GM19328 (cell line): ENCODE measurements at regions not wholly inside any gene's neighbourhood (a gene's known extent, or its start where the extent isn't known, plus 50 kb on each side); places are given as distances from the start of the nearest gene placed in this dataset.

Experiments
- ATAC-seq: cut with Tn5 transposase; IDR thresholded peaks from one replicate; pipeline ENCODE4 v1.9.1; 2021; ENCODE audit warnings: mild to moderate bottlenecking, moderate library complexity; ENCODE audit not compliant: unreplicated experiment

DNA sequence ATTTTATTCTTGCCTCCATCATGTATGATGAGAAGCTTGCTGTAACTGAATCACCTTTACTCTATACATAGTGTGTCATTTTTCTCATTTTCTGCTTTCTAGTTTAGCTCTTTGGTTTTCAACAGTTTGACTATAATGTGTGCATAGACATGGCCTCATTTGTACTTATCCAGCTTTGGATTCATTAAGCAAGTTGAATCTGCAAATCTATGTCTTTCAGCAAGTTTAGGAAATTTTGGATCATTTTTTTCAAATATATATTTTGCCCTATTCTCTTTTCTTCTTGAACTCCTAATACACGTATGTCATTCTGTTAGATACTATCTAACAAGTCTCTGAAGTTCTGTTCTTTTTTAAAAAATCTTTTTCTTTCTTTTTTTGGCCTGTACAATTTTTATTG, 57.8 kb downstream of the PRLHR start:
- no peak for ATAC-seq

DNA sequence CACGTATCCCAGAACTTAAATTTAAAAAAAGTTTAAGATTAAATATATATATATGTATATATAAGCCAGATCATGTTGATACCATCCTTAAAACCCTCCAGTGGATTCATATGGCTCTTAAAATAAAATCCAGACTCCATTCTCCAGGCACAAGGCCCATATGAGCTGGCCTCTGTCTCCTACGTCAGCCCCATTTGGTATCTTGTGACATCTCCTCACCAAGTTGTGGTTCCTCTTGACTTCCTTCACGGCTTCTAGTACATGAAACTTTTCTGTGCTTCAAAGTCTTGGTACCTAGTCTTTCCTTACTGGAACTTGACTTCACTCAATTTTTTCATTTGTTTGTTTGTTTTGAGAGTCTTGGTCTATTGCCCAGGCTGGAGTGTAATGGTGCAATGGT, 61.3 kb downstream of the PRLHR start:
- ATAC-seq: no peak

DNA sequence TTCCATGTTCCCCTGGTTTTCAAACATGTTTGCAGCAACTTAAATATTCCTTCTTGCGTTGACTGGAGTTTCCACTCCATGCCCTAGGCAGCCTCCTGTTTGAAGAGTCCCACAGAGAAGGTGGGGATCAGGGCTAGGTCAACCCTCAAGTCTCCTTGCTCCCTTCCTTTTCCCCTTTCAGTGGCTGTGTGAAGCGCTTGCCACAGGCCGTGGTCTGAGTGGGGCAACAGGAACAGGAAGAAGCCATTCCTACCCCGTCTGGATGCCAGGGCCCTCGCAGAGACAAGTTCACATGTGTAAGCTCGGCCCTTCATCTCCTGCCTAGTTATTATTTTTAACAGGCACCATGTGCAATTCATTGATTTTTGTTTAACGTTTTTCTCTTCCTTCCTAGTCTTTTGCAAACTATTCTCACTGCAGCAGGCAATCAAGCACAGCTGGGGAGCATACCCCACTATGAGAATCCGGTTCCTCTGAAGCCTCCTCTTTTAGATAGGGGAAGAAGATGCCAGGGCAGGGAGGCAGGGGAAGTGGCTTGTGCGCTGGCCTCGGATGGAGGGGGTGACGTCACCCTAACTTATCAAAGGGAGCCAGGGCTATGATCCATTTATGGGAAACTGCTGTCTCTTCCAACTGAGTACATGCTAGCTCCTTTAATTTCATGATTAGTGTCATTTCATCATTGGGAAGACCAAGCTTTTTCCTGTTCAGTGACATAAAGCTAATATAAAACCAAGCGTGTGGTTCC, 64.2 kb downstream of the PRLHR start:
- ATAC-seq: no peak

DNA sequence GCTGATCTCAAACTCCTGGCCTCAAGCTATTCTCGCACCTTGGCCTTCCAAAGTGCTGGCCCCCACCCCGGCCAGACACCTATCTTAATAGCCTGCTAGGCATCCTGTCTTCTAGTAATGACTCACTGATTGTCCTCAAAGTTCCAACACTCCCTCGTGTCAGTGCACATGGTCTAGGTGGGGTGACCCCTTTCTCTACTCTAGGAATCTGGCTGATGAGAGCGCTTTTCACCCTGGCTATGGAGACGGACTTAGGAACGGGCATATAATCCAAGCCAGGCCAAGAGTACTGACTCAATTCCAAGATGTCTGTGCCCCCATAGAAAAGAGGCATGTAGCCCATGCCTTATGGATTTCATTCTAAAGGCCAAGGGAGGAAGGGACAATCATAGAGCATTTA, 67.0 kb downstream of the PRLHR start:
- ATAC-seq: no peak

DNA sequence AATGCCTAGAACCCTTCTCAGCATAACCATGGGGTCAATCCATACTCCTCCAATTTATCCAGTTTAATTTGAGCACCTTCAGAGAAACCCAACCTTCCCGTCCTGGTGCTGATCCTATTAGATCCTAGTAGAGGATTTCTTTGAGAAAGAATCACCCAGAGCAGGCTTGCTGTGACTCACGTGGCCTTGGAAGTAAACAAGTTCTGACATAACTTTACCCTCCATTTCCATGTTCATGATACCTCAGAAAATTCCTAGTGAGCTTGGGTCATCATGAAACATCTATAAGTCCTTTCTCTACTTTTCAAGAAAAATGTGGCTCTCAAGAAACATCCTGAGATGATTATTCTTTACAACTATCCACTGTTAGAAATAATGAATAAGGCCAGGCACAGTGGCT, 71.7 kb downstream of the PRLHR start:
- no peak for ATAC-seq

DNA sequence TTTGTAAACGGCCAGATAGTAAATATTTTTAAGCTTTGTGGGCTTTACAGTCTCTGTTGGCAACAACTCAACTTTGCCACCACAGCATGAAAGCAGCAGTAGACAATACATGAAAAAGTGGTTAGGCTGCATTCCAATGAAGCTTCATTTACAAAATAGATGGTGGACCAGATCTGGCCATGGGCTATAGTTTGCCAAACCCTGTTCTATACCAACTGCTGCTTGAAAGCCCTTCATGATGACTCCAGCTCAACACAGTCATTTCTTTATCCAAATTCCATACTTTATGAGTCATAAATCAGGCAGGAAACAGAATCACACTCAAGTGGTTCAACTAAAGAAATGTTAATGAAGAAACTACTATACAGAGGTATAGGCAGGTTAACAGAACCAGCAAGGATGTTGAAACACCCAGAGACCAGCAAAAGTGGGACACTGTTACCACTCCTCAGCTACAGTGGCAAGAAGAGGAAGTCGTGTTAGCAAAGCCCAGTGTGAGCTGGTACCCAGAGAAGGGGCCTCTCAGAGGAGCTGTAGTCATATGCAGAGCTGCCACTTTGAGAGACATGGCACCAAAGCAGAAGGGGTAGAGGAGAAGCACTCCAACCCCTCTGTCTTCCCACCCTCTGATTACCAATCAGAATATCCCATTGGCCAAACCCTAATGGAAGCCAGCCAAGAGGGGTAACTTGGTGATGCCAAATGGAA, 72.5 kb downstream of the PRLHR start:
- ATAC-seq: no peak

DNA sequence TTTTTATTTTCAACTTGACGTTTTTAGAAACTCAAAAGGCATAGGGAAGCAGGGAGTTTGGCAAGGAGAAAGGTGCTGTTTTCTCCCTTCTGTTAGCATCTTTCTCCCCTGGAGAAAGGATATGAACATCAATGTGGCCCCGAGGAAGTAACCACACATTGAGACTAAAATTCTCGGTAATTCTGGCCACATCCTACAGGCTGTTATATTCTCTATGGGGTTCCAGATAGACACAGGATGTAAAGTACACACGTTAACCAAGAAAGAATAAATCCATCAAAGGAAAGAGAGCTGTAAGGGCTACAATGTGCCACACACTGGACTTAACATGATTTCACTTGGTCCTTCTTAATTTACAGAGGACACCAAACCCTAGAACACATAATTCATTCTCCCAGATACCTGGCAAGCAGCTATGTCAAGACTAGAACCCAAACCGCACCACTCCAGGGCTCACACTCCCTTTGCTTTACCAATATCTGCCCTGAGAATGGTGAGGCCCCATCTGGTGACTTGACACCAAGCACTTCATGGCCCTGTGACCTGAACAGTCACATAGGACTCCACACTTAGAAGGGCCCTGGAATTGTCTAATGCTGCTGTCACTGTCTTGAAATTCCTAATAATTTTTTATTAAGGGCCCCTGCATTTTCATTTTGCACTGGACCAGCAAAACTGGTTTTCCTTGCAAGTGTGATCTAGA, 73.9 kb downstream of the PRLHR start:
- ATAC-seq: no peak

DNA sequence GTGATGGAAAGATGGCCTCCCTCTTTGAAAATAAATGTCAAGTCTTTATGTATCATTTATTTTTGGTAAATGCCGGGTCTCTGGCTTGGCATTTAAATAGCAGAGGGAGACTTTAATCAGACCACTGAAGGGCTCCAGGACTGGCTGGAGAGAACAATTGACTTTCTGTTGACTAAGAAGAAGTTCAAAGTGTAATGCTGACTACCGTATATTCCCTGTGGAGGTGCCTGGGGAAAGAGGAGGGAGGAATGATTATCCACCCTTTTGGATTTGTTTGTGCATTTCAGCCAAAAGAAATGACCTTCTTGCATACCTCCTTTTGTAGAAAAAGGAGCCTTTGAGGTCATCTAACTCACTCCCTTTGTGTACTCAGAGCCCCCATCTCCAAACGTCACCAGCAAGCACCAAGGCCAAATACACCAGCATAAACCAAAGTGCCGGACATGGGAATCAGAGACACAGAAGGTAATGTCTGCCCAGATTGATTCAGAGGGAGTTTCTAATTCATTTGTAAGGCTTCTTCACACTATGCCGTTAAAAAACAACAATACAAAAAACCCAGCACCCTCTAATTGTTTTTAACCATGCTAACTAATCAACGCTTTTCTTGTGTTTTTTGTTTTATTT, 75.2 kb downstream of the PRLHR start:
- ATAC-seq: no peak

DNA sequence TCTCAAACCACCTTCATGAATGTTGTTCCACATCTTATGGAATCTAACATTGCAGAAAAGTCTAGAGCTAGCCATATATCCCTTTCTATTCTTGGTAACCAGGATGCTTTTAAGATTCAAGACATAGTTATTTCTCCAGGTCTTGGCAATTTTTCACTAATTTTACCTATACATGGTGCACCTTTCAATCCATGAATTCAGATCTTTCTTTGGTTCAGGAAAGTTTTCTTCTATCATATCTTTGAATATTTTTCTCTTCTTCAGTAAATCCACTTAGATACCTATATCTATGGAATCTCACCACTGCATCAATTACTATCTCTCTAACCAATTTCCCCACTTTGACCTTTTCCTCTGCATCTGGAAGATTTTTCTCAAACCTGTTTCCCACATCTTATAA, 77.4 kb downstream of the PRLHR start:
- ATAC-seq: no peak

DNA sequence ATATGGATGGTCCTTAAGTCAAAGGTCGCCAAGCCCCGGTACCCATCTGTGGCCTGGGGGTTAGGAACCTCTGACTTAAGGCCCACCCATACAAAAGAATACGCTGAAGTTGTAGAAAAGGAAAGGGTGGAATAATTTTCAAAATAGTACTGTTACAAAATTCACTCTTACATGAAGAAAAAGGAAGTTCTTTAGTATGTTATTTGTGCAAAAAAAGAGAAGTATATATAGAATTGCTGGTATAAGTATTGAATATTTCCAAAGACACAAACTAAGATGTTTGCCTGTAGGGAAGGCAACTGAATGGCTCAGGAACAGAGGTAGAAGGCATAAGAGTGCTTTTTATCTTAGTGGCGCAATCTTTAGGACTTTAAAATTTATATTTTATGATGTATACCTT, 78.7 kb downstream of the PRLHR start:
- ATAC-seq: no peak

DNA sequence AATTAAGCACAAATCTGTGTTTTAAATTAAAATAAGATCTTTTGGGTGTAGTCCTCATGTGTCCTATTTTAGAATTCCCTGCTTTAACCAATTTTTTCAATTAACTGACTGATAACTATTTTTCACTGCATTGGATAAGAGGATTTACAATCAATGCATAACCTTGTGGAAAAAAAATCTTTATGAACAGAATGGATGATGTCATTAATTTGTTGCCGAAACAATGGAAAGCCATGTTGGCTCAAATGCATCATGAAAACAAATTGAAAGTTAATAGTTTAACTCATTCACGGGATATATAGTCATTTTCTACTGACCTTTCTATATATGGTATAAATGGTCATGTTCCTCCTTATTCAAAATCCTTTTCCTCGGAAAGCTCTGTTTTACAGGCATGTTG, 82.3 kb downstream of the PRLHR start:
- ATAC-seq: no peak

DNA sequence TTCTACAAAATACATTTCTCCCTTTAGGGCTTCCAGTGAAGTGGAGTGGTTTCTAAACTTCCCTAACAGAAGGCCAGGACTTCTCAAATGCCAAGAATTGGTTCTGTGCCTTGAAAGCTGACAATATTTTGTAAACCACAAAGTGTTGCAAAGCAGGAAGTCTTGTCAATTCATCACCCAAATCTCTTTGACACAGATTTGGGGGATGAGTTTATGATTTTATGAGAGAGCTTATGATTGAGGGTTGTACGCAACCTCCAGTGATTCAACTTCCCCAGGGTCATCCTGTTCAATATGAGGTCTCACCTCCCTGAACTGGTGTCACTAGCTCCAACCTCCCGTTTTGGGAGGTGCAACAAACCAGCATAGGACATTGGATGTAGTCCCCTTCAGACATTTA, 83.7 kb downstream of the PRLHR start:
- ATAC-seq: no peak

DNA sequence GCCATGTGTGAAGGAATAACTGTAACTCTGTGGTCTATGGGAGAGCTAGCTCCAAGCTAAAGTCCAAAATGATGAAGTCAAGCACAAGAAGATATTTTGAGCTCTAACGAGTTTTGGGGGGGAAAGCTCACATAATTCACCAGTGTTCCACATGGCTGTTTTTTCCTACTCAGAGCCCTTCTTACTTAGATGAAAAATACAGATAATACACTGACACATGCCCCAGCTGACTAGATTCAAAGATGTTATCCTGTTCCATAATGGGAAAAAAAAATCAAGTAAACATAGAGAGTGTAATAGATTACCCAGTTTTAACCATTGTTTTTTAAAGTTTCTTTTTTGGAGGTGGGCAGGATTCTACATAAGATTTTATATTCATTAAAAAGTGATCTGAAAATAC, 86.6 kb downstream of the PRLHR start:
- no peak for ATAC-seq

DNA sequence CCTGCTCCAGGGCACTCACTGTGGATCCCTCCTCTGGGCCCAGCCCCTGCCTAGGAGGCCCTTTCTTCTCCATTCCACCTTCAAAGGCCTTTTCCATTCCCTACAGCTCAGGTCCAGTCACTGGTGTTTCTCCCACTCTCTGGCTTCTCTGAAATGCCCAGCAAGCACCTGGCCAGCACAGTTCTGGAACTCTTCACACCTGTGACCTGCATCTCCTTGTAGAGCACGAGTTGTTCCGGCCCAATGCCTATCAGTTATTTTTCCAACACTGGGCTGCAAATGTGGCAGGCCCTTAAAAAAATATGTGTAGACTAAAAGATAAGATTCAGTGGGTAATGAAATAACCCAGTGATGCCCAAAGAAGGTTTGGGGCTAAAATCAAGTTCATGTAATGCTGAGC, 87.1 kb downstream of the PRLHR start:
- ATAC-seq: no peak

DNA sequence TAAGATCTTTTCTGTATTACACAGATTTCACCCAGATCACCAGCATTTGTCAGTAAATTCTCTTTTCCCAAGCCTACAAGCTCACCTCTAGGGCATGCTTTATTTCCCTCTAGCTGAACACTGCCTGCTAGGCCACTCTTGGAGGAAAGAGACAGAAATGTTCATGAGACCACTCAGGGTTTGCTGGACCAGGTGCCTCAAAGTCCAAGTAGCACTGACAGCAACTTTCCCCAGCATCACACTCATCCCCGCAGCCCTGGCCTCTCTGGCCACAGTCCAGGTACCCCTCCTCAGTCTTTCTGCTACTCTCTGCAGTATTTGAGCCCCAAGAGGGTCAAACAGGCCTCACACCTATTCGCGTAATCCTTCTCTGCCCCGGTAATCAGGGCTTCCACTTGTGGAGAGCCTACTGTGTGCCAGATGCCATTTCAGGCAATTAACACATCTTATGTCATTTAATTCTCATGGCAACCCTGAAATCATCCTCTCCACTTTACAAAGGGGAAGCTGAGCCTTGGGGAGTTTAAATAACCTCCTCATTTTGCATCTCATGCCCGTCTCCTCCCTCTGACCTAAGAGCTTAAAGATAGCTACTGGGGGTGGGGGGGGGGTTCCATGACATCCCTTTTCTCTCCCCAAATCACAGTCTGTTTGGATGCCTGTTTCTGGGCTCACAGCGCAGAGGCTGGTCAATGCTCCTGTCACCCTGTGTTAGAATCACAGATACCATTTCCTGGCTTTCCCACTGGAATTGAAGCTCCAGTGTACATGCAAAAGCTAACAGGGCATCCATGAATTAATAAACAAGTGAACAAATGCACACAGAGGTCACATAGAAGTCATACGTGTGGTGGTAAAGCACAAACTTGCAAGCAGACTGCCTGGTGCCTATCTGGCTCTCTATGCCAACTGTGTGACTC, 88.5 kb downstream of the PRLHR start:
- no peak for ATAC-seq

DNA sequence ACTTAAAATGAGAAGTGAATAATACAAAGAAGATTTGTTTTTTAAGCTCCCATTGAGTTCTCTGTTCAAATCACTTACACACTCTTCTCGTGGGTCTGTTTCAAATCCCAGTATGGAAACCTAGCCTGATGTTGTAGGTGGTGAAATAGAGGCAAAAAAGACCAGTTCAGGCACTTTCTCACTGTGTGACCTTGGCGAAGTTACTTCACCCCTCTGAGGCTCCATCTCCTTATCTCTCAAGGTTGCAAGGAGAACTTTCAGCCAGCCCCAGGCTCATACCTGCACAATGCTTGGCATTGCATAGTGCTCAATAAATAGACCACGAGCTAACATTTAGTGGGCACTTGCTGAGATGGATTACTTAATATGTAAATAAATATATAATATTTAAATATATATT, 90.1 kb downstream of the PRLHR start:
- ATAC-seq: no peak

DNA sequence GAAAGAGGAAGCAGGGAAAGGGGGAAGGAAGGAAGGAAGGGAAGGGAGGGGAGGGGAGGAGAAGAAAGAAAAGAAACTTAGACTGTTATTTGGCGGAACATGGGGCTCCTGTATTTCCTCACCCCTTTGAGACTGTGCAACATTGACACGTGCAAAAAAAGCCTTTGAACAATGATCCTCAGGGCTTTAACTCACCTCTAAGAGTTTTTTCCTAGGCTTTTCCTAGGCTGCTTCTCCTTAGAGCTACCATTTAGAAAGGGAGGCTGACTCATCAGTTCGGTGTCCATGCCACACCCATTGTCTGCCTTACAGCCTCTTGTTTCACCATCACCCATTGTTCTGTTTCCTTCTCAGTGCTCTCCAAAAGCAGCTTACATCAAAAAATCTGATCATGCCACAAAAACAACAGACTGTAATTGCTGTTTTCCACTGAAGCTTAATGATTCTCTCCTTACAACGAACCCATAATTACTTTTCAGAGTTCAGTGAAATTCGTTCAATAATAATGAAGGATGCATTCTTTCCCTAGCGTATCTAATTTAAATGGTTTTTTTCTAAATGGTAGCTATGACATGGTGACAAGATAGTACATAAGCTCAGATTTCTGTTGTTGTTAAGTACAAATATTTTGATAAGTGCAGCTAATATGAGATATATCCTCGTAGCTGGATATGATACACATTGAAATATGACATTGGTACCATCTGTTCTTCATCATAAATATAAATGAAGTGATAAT, 90.8 kb downstream of the PRLHR start:
- ATAC-seq: no peak

DNA sequence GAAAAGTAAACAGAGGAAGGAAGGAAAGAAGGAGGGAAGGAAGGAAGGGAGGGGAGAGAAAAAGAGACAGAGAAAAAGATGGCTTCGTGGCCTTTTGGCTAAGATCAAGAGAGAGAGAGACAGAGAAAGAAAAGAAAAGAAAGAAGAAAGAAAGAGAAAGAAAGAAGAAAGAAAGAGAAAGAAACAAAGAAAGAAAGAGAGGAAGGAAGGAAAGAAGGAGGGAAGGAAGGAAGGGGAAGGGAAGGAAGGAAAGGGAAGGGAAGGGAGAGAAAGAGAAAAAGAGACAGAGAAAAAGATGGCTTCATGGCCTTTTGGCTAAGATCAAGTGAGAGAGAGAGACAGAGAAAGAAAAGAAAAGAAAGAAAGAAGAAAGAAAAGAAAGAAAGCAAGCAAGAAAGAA, 91.4 kb downstream of the PRLHR start:
- ATAC-seq: no peak

DNA sequence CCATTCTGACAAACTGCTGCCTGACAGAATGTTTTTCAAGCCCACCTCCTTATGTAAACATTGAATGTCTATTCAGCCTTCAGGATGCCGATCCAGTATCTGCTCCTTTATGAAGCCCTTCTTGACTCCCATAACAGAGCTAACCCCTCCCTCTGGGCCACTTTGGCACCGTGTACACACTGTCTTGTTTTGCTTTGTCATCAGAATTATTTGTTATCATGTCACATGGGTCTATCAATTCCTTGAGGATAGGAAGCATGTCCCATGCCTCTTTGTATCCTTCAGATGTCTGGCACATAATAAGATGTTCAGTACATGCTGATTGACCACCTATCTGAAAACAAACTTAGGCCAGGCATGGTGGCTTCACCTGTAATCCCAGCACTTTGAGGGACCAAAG, 92.3 kb downstream of the PRLHR start:
- no peak for ATAC-seq
